ENCODE measurements at regions not wholly inside any gene's neighbourhood (a gene's known extent, or its start where the extent isn't known, plus 50 kb on each side); places are given as distances from the start of the nearest gene placed in this dataset.

DNA sequence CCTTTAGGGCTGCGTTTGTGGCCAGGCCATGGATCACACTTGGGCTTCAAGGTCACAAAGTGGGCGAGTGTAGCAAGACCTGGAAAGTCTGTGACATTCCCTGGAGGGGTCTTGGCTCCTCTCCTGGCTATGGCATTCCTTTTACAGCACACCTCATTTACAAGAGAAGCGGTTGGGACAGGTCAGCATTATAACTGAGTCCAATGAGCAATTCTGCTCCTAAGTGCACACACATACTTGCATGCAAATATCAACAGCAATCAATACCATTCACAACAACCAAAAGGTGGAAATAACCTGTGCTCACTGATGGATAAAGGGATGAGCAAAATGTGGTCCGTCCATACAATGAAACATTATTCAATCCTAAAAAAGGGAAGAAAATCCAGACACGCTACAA is 298.2 kb downstream of the CTTN start:
- no peak overlapping the region for H3K4me3 ChIP-seq (ENCODE audit: low read depth, low read length)

DNA sequence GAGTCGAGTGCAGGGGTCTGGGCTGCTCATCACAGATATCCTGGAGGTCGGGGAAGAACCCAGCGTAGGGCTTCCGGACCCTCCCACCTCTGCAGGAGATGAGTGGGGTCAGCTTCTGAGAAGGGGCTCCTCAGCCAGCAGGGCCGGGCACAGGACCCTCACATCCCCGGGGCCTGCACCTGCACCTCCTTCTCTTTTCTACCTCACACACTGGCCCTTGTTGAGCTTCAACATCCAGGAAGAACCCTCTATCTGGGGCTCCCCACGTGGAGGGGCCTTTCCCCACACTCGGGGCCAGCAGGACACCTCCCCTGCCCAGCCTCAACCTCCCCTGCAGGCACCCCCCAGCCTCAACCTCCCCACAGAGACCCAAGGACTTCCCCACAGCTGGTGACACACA is 299.4 kb downstream of the CTTN start:
- H3K4me3 ChIP-seq (ENCODE audit: low read depth, low read length): no peak overlapping the region

DNA sequence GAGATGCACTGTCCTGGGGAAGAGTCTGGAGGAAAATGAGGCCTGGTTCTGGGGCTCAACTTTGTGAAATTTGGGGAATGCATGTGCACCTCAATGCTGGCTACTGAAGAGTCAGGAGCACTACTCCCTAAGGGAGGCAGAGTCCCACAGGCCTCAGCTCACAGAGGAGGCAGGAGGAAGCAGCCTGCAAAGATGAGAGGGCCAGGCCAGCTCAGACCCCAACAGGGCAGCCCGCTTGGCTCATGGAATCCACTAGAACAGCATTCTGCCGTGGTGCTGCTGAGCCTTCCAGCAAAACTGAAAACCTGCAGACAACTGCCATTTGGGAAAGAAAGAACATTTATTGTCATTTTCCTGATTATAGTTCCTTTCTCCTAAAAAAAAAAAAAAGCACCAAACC is 300.5 kb downstream of the CTTN start:
- H3K4me3 ChIP-seq (ENCODE audit: low read depth, low read length): no peak overlapping the region

DNA sequence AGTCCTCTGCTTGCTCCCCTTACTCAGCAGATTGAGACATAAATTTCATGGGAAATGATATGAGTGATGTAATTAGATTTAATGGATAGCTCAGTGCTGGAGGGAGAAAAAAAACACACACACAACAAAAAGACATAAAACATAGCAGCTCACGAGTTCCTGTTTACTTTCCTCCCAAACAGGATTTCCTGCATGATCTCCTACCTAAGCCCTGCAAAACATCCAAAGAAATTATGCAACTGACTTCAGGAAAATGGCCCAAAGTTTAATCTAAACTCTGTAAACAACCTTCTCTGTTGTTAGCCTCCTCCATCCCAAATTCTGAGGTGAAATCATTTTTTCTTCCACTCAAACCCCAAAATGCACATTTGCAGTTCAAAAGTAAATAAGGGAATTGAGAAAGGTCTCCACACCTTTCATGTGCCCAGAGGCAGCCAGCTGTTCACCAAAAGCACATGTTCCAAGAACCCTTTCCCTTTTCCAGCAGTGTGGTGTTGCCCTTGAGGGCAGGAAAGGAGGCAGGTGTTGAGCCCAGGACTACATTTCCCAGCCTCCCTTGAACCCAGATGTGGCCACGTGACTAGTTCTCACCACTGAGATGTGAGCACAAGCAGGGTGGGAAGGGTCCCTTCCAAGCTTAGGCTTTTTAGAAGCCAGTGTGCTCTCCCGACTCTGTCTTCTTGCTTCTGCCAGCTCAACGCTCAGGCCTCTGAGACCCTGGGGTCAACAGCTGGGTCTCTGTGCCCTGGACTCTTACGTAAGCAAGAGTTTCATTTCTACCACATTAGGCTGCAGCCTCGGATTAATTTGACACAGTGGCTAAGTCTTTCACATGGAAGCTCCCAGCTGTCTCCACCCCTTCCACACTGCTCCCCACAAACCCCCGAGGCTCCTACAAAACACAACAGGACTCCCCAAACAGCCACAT is 301.2 kb downstream of the CTTN start:
- H3K4me3 ChIP-seq (ENCODE audit: low read depth, low read length): no peak overlapping the region

DNA sequence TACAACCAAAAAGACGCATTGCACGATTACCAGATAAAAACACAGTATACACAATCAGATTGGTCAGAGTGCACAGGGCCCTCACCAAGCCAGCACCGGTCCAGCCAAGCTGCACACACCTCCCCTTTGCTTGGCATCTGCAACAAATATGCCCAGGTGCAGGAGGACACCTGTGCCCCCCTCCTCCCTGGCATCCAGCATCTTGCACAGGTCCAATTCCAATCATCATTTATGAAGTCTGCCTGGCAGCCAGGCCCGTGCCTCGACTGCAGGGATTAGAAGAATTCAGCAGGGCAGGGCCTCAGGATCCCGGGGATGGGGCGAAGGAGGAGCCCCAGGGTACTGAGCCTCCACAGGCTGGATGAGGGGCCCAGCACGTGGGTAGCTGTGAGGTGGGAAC is 302.1 kb downstream of the CTTN start:
- H3K4me3 ChIP-seq (ENCODE audit: low read depth, low read length): no peak overlapping the region

DNA sequence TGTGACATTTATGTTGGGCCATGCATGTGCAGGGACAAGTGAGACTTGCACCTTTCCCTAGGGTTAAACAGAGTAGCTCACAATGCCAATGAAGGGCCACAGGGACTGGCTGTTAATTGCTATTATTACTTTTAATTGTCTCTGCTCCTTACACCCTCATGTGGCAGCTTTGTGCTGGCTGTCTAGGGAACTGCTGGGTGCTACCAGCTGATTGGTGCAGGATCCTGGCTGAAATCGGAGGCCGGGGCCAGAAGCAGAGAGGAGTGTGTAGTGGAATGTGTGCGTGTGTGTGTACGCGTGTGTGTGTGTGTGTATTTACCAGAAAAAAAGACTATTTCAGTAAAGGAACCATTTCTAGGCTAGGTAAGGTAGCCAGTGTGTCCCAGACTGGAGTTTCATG is 302.5 kb downstream of the CTTN start:
- no peak overlapping the region for H3K4me3 ChIP-seq (ENCODE audit: low read depth, low read length)

DNA sequence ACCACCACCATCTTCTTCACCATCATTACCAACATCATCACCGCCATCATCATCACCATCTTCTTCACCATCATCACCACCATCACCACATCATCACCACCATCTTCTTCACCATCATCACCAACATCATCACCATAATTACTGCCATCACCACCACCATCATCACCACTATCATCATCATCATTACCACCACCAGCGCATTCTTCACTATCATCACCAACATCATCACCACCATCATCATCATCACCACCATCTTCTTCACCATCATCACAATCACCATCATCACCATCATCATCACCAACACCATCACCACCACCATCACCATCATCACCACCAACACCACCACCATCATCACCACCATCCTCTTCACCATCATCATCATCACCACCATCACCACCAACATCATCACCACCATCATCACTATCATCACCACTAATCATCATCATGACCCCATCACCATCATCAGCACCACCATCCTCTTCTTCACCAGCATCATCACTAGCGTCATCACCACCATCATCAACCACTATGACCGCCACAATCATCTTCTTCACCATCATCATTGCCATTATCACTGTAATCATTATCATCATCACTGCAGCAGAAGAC is 303.8 kb downstream of the CTTN start:
- H3K4me3 ChIP-seq (ENCODE audit: low read depth, low read length): no peak overlapping the region

DNA sequence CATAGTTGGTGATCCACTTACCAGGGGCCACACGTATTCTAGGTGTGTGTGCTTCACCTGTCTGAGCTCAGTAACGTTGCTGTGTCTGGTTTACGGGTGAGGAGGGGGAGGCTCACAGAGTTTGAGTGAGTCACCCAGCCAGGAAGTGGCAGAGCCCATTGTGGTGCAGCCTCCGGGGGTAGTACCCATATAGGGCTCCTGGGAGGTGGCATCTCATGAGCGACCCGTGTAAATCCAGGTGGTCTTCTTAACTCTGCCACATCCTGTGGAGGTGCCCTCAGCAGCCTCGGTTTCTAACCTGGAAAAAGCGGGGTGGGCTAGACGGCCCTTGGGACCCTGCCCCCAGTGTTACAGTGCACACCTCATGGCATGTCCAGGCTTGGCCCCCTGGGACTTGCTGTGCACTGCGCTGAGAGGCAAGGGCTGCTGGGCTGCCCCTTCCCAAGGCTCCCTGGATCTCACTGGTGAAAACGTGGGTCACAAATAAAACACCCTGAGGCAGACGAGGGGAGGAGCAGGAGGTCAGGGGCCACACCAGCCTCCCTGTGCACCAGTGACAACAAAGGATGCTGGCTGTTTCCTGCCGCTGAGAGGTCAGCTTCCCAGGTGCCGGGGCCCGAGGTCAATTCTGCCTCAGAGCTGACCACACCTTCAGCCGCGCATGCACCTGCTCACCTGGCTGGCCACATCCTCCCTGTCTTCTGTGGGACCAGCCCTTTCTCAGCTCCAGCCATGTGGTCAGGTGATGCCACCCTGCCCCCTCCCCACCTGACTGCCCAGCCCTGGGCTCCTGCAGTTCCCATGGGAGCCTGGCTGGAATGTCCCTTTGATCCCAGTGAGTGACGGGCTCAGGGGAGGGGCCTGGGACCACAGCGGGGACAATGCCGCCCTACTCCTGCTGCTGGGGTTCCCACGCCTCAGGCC is 305.1 kb downstream of the CTTN start:
- H3K4me3 ChIP-seq (ENCODE audit: low read depth, low read length): no peak overlapping the region

DNA sequence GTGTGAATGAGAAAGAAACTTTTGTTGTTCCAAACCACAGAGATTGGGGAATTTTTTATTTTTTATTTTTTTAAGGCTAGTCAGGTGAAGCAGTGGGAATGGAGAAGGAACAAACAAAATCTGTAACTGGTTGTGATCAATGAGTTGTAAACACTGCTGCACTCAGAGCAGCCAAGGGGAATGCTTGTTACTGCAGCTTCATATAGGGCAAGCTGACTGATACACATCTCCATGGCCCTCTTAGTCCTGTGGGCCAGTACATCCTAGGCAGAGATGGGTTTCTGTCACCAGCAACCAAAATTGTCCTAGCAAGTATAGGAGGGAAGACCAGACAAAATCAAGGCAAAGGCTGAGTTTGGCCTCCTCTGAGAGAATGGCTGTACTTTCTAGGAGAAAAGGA is 306.8 kb downstream of the CTTN start:
- H3K4me3 ChIP-seq (ENCODE audit: low read depth, low read length): no peak overlapping the region

DNA sequence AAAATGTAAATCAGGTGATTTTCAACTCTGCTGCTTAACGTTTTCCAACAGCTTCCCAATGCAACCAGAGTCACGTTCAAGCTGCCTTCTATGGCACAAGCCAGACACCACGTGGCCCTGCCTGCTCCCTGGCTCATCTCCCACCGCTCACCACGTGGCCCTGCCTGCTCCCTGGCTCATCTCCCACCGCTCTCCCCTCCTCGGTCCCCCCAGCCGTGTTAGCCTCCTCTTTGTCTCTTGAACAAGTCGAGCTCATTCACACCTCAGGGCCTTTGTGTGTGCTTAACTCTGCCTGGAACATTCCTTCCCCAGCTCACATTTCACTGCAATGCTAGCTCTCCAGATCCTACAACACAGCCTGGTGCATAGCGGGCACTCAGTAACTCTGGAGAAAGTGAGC is 307.6 kb downstream of the CTTN start:
- no peak overlapping the region for H3K4me3 ChIP-seq (ENCODE audit: low read depth, low read length)

DNA sequence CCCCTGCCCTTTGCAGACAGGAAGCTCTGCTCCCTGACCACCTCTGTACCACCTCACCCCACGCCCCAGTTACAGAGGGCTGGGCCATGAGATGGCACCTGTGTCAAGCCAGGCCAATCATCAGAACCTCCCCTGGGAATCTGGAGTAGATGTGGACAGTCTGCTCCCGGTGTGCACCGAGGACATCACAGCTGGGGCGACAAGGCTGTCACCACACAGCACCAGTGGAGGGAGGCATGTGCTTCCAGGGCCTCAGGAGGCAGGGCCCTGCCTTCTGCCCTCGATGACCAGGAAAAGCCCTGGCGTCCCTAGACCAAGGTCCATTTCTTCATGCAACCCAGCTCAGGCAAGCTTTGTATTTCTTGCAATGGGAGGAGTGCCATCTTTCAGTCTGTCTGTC is 309.5 kb downstream of the CTTN start:
- H3K4me3 ChIP-seq (ENCODE audit: low read depth, low read length): no peak overlapping the region

DNA sequence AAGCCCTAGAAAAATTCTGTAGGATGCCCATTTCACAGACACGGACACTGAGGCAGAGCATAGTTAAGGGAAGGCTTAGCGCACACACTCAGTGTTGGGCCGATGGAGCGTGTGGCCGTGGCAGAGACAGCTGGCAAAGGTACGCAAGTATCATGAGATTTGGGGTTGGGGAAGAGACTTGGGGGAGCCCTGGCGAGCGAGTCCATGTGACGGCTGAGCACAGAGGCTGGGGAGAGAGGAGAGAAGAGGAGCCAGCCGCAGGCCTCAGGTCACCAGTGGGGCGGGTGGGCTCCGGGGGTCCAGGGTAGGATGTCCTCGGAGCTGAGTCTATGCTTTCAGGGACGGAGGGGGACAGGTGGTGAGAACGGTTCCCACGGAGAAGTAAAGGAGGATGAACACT is 311.3 kb downstream of the CTTN start:
- H3K4me3 ChIP-seq (ENCODE audit: low read depth, low read length): no peak overlapping the region

DNA sequence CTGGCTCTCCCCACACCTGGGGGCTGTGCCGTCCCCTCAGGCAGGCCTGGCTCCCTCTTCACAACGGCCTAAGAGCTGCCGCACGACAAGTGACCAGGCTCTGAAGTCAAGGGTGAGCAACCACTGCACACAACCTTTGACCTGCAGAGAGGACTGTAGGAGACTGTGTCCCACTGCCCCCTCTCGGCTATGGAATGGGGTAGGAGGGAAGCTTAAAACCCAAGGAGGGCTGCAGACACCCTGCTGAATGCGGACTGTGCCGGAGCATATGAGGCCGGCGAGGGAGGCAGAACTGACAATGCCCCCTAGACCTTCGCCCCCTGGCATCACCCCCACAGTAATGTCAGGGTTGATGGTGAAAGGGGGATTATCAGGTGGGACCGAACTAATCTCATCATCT is 311.9 kb downstream of the CTTN start:
- no peak overlapping the region for H3K4me3 ChIP-seq (ENCODE audit: low read depth, low read length)

DNA sequence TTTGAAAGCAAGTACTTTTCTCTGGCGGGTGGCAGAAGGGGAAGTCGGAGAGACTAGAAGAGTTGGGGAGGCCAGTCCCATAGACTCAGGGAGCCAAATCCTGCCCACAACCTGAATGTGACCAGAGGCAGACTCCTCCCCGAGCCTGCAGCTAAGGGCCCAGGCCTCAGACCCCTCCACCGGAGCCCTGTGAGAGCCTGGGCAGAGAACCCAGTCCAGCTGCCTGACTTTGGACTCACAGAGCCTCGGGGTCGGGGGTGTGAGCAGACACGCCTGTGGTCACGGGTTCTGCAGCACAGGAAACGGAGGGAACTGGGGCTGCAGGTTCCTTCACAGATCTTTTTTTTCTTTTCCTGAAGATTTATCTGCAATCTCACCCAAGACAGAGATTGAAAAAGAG is 312.3 kb downstream of the CTTN start:
- H3K4me3 ChIP-seq (ENCODE audit: low read depth, low read length): no peak overlapping the region

DNA sequence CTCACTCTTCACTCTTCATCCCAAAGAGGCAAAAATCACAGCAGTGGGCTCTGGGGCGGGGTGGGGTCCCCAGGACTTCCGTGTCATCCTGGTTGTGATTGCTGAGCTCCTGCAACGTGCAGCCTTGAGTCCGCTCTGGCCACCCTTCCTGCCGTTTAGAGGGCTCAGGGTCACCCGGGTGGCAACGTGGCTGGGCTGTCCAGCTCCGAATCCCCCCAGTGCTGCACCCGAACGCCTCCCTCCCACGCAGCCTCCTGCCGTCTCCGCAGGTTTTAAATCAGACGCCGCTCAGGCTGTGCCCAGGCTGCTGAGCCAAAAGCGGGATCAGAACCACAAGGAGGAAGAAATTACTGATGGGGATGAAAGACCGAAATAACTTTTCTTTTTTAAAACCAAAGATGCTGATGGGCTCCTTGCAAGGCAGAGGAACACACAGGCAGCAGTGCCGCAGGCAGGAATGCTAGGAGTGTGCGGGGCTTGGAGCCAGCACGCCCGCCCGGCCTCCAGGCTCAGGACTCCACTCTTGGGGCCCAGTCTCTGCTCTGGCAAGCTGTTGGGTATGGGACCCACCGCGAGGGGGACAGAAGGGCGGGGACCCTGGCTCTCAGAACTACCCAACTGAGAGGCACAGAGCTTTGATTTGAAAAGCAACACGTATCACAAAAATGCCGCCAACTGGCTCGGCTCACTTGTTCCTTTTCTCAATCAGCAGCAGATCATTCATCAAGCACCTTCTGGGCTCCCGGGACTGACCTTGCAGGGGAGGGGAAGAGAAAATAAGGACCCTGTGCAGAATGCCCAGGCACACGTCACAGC is 313.0 kb downstream of the CTTN start:
- no peak overlapping the region for H3K4me3 ChIP-seq (ENCODE audit: low read depth, low read length)

DNA sequence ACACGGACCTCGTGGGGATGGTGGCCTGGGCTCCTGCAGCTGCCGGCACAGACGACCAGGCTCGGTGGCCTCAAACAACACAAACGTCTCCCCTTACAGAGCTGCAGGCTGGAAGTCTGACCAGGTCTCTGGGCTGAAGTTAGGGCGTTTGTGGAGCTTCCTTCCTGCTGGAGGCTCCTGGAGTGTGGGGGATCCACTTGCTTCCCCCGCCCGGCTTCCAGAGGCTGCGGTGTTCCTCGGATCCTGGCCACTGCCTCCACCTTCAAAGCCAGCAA is 313.5 kb downstream of the CTTN start:
- H3K4me3 ChIP-seq (ENCODE audit: low read depth, low read length): no peak overlapping the region

DNA sequence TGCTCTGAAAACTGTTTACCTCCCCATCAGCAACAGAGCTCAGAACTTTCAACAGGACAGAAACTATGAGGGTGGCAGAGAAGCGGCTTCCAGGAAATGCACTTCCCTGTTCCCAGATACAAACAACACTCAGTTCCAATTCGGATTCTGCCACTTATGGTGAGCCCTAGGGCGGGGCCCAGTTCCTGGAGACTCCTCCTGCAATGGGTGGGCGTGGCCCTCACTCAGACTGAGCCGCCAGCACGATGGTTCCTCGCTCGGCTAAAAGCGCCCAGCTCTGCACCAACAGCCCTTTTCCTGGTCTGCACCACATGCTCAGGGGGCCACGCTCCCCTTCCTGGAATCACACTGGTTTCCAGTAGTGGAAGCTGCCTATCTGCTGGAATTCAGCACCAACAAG is 314.1 kb downstream of the CTTN start:
- H3K4me3 ChIP-seq (ENCODE audit: low read depth, low read length): no peak overlapping the region

DNA sequence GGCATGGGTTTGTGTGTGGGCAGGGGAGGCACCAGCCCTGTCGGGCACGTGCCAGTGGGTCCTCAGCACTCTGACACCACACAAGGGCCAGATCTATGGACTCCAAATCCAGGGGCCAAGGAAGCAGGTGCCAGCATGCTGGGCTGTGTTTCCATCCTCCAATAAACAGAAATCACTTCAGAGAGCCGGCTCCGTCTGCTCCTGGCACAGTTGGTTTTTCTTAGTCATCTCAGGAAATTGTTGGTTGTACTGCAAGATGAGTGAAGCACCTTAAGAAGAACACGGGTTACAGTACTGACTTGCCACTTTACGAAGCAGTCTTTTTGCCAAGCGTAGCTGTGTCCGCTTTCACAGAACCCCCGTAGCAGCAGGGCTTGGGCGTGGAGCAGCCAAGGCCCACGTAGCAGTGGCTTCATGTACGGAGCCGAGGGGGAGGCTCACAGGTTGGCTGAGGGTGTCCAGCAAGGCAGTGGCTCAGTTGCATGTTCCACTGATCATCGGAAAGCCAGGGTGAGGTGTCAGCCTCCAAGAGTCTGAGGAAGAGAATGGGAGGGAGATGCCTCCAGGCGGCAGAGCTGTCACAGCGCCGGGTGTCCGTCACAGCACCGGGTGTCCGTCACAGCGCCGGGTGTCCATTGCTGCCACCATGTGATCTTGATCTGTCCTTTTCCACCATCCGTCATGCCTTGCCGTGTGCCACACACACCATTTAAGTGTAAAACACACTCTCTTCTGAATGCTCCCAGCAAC is 314.9 kb downstream of the CTTN start:
- H3K4me3 ChIP-seq (ENCODE audit: low read depth, low read length): no peak overlapping the region

DNA sequence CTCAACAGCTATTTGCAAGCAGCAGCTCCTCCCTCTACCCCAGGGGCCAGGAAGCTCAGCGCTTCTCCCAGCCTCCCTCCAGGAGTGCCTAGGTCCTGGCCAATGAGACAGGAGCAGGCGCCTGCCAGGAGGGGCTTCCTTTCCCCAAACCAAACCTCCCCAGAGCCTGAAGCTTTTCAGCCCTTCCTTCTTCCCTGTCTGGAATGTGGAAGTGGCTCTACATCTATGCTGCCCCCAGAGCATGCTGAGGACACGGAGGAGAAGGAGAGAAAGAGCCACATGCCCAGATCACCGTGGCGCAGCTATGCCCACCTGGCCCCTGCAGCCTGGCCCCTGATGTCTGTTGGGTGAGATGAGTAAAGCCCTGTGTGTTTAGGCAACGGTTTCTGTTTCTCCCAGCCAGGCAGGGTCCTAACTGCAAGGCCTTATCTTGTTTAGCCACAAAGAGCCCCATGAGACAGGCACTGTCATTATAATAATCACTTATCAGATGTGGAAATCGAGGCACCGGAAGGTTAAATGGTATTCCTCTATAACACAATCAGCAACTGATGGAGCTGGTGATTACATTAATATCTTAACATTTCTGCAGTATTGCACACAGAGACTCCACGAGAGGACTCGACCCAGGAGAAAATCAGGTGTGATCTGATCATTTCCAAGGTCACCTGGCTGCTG is 315.8 kb downstream of the CTTN start:
- no peak overlapping the region for H3K4me3 ChIP-seq (ENCODE audit: low read depth, low read length)

Measured in iPS-11a (cell line).